Hepatocyte (in vitro differentiated cells): ENCODE measurements at regions not wholly inside any gene's neighbourhood (a gene's known extent, or its start where the extent isn't known, plus 50 kb on each side); places are given as distances from the start of the nearest gene placed in this dataset.

Experiments
- DNase-seq: peaks from one replicate; pipeline ENCODE4 v3.0.0-alpha.2; 2016; ENCODE audit warnings: low spot score
- H2AFZ ChIP-seq: fragments of 200-600 bp; sonication (generic); 2 replicates; pipeline ENCODE4 v1.6.0; 2016; ENCODE audit warnings: antibody characterized with exemption, mild to moderate bottlenecking
- H3K27ac ChIP-seq: fragments of 200-600 bp; sonication (generic); 2 replicates; pipeline ENCODE4 v1.5.1; 2016; ENCODE audit warnings: mild to moderate bottlenecking
- H3K27me3 ChIP-seq: fragments of 200-600 bp; sonication (generic); 2 replicates; pipeline ENCODE4 v1.6.1; 2016
- H3K36me3 ChIP-seq: fragments of 200-600 bp; sonication (generic); replicated peaks from 2 replicates; pipeline ENCODE4 v1.5.1; 2016; ENCODE audit warnings: low read depth; ENCODE audit not compliant: insufficient read depth
- H3K4me1 ChIP-seq: fragments of 200-600 bp; sonication (generic); 2 replicates; pipeline ENCODE4 v1.5.1; 2016; ENCODE audit warnings: mild to moderate bottlenecking, moderate library complexity; ENCODE audit not compliant: insufficient read depth
- H3K4me2 ChIP-seq: fragments of 200-600 bp; sonication (generic); 2 replicates; pipeline ENCODE4 v1.6.0; 2016
- H3K4me3 ChIP-seq: fragments of 200-600 bp; sonication (generic); 2 replicates; pipeline ENCODE4 v1.5.1; 2016; ENCODE audit warnings: mild to moderate bottlenecking
- H3K79me2 ChIP-seq: fragments of 200-600 bp; sonication (generic); 2 replicates; pipeline ENCODE4 v1.6.0; 2017; ENCODE audit warnings: mild to moderate bottlenecking
- H3K9me2 ChIP-seq: fragments of 200-600 bp; sonication (generic); replicated peaks from 2 replicates; pipeline ENCODE4 v1.6.0; 2017; ENCODE audit warnings: mild to moderate bottlenecking; ENCODE audit not compliant: insufficient read depth
- H3K9me3 ChIP-seq: fragments of 200-600 bp; sonication (generic); 2 replicates; pipeline ENCODE4 v1.5.1; 2016; ENCODE audit warnings: low read depth, mild to moderate bottlenecking
- H4K20me1 ChIP-seq: fragments of 200-600 bp; sonication (generic); 2 replicates; pipeline ENCODE4 v1.6.0; 2016; ENCODE audit warnings: mild to moderate bottlenecking; ENCODE audit not compliant: insufficient read depth, poor library complexity, severe bottlenecking
- EZH2 ChIP-seq: fragments of 200-600 bp; sonication (generic); IDR thresholded peaks from 2 replicates; pipeline ENCODE4 v1.6.1; 2016; ENCODE audit warnings: antibody characterized with exemption, mild to moderate bottlenecking, borderline replicate concordance
- EZH2phosphoT487 ChIP-seq: fragments of 200-600 bp; sonication (generic); IDR thresholded peaks from one replicate; pipeline ENCODE4 v1.6.1; 2018; ENCODE audit warnings: antibody characterized with exemption, mild to moderate bottlenecking, low read depth, moderate library complexity; ENCODE audit not compliant: unreplicated experiment, severe bottlenecking
- WGBS: methylation state at CpG from one replicate; pipeline ENCODE4 v1.1.6; 2016; ENCODE audit warnings: low lambda C conversion rate; ENCODE audit errors: missing lambda C conversion rate; 5-methylcytosine and 5-hydroxymethylcytosine counted together
- TF ChIP-seq, protein P1 (sequence below): fragments of 200-600 bp; sonication (generic); IDR thresholded peaks from 2 replicates; pipeline ENCODE4 v1.5.1; 2016; ENCODE audit warnings: antibody characterized with exemption, mild to moderate bottlenecking; ENCODE audit not compliant: poor library complexity

DNA sequence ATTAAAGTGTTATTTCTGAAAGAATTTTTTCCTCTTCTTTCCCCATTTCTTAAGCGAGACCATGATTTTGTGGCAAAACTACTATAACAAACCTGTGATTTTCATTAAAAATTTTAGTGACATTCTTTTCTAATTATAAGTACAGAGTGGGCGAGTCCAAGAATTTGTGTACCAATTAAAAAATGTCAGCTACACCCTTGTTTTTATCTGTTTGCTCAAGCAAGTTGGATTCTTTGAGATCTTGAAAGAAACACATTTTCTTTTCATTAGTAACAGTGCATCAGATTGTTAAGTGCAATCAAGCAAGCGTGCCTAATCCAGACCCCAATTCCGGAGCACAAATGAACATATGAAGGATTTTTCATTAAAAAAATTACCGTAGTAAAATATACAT, 338.8 kb upstream of the DDHD1 start:
- no peaks in the 10 kb centered on the region for H3K27me3 ChIP-seq
- no peaks in the 10 kb centered on the region for H3K9me2 ChIP-seq
- no peak overlapping the region for H2AFZ ChIP-seq
- no peak overlapping the region for H3K4me2 ChIP-seq
- H3K36me3 ChIP-seq: no peaks in the 10 kb centered on the region
- no peaks in the 10 kb centered on the region for H3K9me3 ChIP-seq
- no peak for DNase-seq
- no peak overlapping the region for H3K27ac ChIP-seq
- H4K20me1 ChIP-seq: no peaks in the 10 kb centered on the region
- WGBS: 85% methylated on average over 5 of the region's 5 CpGs
- TF ChIP-seq EZH2phosphoT487 (no peak), EZH2 (no peak)
- TF ChIP-seq, protein P1, sequence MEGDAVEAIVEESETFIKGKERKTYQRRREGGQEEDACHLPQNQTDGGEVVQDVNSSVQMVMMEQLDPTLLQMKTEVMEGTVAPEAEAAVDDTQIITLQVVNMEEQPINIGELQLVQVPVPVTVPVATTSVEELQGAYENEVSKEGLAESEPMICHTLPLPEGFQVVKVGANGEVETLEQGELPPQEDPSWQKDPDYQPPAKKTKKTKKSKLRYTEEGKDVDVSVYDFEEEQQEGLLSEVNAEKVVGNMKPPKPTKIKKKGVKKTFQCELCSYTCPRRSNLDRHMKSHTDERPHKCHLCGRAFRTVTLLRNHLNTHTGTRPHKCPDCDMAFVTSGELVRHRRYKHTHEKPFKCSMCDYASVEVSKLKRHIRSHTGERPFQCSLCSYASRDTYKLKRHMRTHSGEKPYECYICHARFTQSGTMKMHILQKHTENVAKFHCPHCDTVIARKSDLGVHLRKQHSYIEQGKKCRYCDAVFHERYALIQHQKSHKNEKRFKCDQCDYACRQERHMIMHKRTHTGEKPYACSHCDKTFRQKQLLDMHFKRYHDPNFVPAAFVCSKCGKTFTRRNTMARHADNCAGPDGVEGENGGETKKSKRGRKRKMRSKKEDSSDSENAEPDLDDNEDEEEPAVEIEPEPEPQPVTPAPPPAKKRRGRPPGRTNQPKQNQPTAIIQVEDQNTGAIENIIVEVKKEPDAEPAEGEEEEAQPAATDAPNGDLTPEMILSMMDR: no peak
- peaks cover 8% of the 10 kb centered on the region for H3K4me1 ChIP-seq
- H3K79me2 ChIP-seq: no peaks in the 10 kb centered on the region
- H3K4me3 ChIP-seq: no peak overlapping the region

DNA sequence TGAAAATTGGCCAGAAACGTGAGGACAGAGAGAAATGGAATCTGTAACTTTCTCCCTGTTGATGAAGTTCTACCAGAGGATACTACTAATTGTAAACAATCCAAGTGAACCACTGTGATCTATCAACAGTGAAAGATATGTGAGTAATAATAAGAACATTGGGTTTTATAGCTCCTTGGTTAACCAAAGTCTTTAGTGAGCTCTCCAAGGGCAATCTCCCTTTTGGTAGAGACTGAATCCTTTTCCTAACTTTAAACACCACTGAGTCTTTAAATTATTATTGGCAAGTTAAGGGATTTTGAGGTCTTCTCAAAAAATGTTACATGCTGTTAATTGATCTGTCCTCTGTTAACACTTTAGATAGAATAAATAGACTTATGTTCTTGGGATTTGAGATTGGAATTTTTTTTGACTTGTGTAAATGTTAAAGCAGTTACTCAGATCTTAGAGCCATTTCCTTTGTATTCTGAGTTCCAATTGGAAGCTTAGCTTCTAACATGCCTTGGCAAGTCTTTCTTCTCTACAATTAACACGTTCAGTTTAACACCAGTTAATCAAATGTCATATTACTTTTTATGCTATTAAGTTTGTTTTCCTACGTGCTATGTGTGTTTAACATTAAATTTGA, 338.2 kb upstream of the DDHD1 start:
- H3K27me3 ChIP-seq: no peaks in the 10 kb centered on the region
- H3K36me3 ChIP-seq: no peaks in the 10 kb centered on the region
- no peaks in the 10 kb centered on the region for H3K9me2 ChIP-seq
- TF ChIP-seq, protein P1: no peak
- TF ChIP-seq EZH2phosphoT487: no peak
- no peak overlapping the region for H3K4me3 ChIP-seq
- no peak for DNase-seq
- H2AFZ ChIP-seq: no peak overlapping the region
- H4K20me1 ChIP-seq: no peaks in the 10 kb centered on the region
- 75% methylated on average over 3 of the region's 3 CpGs for WGBS
- peaks cover 8% of the 10 kb centered on the region for H3K4me1 ChIP-seq
- H3K9me3 ChIP-seq: no peaks in the 10 kb centered on the region
- no peak overlapping the region for H3K27ac ChIP-seq
- no peaks in the 10 kb centered on the region for H3K79me2 ChIP-seq
- no peak overlapping the region for H3K4me2 ChIP-seq

DNA sequence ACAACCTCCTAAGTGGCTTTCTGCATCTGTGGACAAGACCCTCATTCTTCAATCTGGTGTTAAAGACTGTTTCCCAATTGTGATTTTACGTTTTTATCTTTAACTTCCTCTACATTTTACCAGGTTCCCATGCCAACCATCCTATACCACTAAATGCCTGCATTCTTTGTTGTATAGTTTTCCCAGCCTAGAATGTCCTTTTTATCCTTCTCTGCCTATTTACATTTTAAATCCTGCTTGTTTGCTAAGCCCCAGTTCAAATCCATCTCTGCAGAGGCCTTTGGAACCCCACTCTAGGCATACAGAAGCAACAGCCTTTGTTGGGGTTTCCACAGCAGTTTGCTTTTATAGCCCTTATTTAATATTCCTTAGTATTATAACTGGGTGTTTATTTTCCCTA, 325.1 kb upstream of the DDHD1 start:
- Histone ChIP-seq H3K27me3 (no peaks in the 10 kb centered on the region), H3K9me2 (no peaks in the 10 kb centered on the region), H3K4me3 (no peak overlapping the region), H3K4me2 (no peak overlapping the region), H3K79me2 (no peaks in the 10 kb centered on the region), H3K27ac (no peak overlapping the region), H3K9me3 (no peaks in the 10 kb centered on the region), H4K20me1 (no peaks in the 10 kb centered on the region), H2AFZ (no peak overlapping the region), H3K4me1 (no peaks in the 10 kb centered on the region), H3K36me3 (no peaks in the 10 kb centered on the region)
- TF ChIP-seq EZH2 (no peak), EZH2phosphoT487 (no peak)
- TF ChIP-seq, protein P1: no peak
- DNase-seq: no peak
- 52% methylated on average over 1 of the region's 1 CpG for WGBS

DNA sequence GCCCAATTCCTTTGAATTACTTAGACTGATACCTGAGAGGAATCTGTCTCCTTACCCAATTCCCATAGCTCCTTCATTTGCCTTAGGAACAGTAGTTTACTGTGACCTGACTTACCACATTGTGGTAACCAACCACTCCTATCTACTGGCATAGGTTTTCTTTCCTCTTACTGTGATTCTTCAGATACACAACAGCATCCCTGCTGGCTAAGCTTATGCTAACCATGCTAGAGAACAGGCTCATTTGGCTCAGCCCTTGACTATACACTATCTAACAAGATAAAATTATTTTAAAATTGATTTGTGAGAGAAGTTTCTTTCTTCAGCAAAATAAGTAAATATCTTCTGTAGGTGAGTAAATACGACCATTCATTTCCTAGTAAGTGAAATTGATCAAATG, 320.4 kb upstream of the DDHD1 start:
- H3K79me2 ChIP-seq: no peaks in the 10 kb centered on the region
- 91% methylated on average over 1 of the region's 1 CpG for WGBS
- no peaks in the 10 kb centered on the region for H3K9me2 ChIP-seq
- DNase-seq: no peak
- no peaks in the 10 kb centered on the region for H3K27me3 ChIP-seq
- no peaks in the 10 kb centered on the region for H4K20me1 ChIP-seq
- H3K4me1 ChIP-seq: no peaks in the 10 kb centered on the region
- no peaks in the 10 kb centered on the region for H3K36me3 ChIP-seq
- no peak overlapping the region for H3K4me2 ChIP-seq
- H3K27ac ChIP-seq: no peak overlapping the region
- H3K9me3 ChIP-seq: no peaks in the 10 kb centered on the region
- H3K4me3 ChIP-seq: no peak overlapping the region
- TF ChIP-seq, protein P1: no peak
- no peak for TF ChIP-seq EZH2phosphoT487
- no peak for TF ChIP-seq EZH2
- H2AFZ ChIP-seq: no peak overlapping the region
